GM23248 (cell line): ENCODE measurements at regions not wholly inside any gene's neighbourhood (a gene's known extent, or its start where the extent isn't known, plus 50 kb on each side); places are given as distances from the start of the nearest gene placed in this dataset.

Experiments
- EZH2 ChIP-seq: fragments of 200-600 bp; sonication (generic); IDR thresholded peaks from 2 replicates; pipeline ENCODE4 v1.6.1; 2018; ENCODE audit warnings: antibody characterized with exemption, mild to moderate bottlenecking; ENCODE audit not compliant: insufficient read depth, poor library complexity, severe bottlenecking
- EZH2phosphoT487 ChIP-seq: fragments of 200-600 bp; sonication (generic); IDR thresholded peaks from 2 replicates; pipeline ENCODE4 v1.6.1; 2018; ENCODE audit warnings: antibody characterized with exemption, moderate library complexity, mild to moderate bottlenecking, low read depth; ENCODE audit not compliant: insufficient read depth

DNA sequence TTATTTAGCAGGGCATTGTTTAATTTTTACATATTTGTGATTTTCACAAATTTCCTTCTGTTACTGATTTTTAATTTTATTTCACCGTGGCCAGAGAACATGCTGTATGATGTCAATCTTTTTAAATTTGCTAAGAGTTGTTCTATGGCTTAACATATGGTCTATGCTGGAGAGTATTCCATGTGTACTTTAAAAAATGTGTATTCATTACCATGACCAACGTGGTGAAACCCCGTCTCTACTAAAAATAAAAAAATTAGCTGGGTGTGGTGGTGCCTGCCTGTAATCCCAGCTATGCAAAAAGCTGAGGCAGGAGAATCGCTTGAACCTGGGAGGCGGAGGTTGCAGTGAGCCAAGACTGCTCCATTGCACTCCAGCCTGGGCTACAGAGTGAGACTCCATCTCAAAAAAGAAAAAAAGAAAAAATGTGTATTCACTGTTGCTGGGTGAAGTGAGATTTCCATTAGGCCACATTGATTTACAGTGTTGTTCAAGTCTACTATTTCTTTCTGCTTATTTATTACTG lies 258.2 kb downstream of the EDEM1 start:
- TF ChIP-seq EZH2phosphoT487 (no peak), EZH2 (no peak)
